HEK293 (cell line): ENCODE measurements at regions not wholly inside any gene's neighbourhood (a gene's known extent, or its start where the extent isn't known, plus 50 kb on each side); places are given as distances from the start of the nearest gene placed in this dataset.

Experiments used
- CTCF ChIA-PET: fragments of 350-600 bp; formaldehyde crosslinking; extraction: SDS; loops from one replicate; lab custom pipeline; 2021; ENCODE audit warnings: antibody characterized with exemption; lab: Yijun Ruan, JAX
- POLR2A ChIA-PET: fragments of 300-600 bp; formaldehyde crosslinking; extraction: SDS; loops from one replicate; lab custom pipeline; 2020; ENCODE audit warnings: antibody characterized with exemption, inconsistent platforms; lab: Yijun Ruan, JAX
- H3K27ac ChIP-seq: fragments of 200-500 bp; sonication (Bioruptor generic); 2 replicates; pipeline ENCODE4 v1.5.1; 2014; ENCODE audit warnings: low read depth, low read length, control low read depth, inconsistent platforms; ENCODE audit errors: extremely low read depth
- H3K36me3 ChIP-seq, 2 experiments: fragments of 200-500 bp in 1 of 2; sonication (Bioruptor generic) in 1 of 2; 1 replicate in 1 of 2; 2 replicates in 1 of 2; pipeline ENCODE4 v1.5.1; 2014 to 2017; ENCODE audit warnings: inconsistent platforms in 2 of 2, low read length in 2 of 2; ENCODE audit not compliant: control insufficient read depth in 2 of 2, insufficient read depth in 1 of 2
- H3K4me1 ChIP-seq: fragments of 200-500 bp; sonication (Bioruptor generic); 2 replicates; pipeline ENCODE4 v1.5.1; 2014; ENCODE audit warnings: mild to moderate bottlenecking, low read length, inconsistent platforms; ENCODE audit not compliant: control insufficient read depth, insufficient read depth
- H3K4me3 ChIP-seq: 2 replicates; pipeline ENCODE4 v1.5.1; 2011; ENCODE audit warnings: low read depth, mild to moderate bottlenecking, control low read depth, low read length, moderate library complexity
- H3K9me3 ChIP-seq: fragments of 200-500 bp; sonication (Bioruptor generic); 2 replicates; pipeline ENCODE4 v1.5.1; 2014; ENCODE audit warnings: low read depth, low read length, inconsistent platforms; ENCODE audit not compliant: control insufficient read depth, insufficient read depth
- CTCF ChIP-seq: fragments of 450-650 bp; formaldehyde crosslinking; IDR thresholded peaks from 2 replicates; pipeline ENCODE4 v1.5.1; 2016; ENCODE audit warnings: missing biosample characterization, missing genetic modification characterization
- OSR2 ChIP-seq: fragments of 450-650 bp; formaldehyde crosslinking; IDR thresholded peaks from 2 replicates; pipeline ENCODE4 v1.5.1; 2016; ENCODE audit warnings: missing biosample characterization, missing genetic modification characterization
- YY2 ChIP-seq: fragments of 450-650 bp; formaldehyde crosslinking; IDR thresholded peaks from 2 replicates; pipeline ENCODE4 v1.5.1; 2016; ENCODE audit warnings: missing biosample characterization, missing genetic modification characterization
- ZFP41 ChIP-seq: fragments of 450-650 bp; formaldehyde crosslinking; IDR thresholded peaks from 2 replicates; pipeline ENCODE4 v1.5.1; 2016; ENCODE audit warnings: missing biosample characterization, missing genetic modification characterization, borderline replicate concordance
- ZNF302 ChIP-seq: fragments of 450-650 bp; formaldehyde crosslinking; IDR thresholded peaks from 2 replicates; pipeline ENCODE4 v1.5.1; 2016; ENCODE audit warnings: missing biosample characterization, missing genetic modification characterization, low read depth
- ZNF426 ChIP-seq: fragments of 450-650 bp; formaldehyde crosslinking; IDR thresholded peaks from 2 replicates; pipeline ENCODE4 v1.5.1; 2017; ENCODE audit warnings: missing biosample characterization, missing genetic modification characterization, mild to moderate bottlenecking, inconsistent platforms, moderate library complexity
- ZNF514 ChIP-seq: fragments of 450-650 bp; formaldehyde crosslinking; IDR thresholded peaks from 2 replicates; pipeline ENCODE4 v1.5.1; 2016; ENCODE audit warnings: missing biosample characterization, missing genetic modification characterization
- ZNF529 ChIP-seq: fragments of 450-650 bp; formaldehyde crosslinking; IDR thresholded peaks from 2 replicates; pipeline ENCODE4 v1.5.1; 2017; ENCODE audit warnings: missing genetic modification characterization, missing biosample characterization; ENCODE audit not compliant: insufficient replicate concordance
- ZNF558 ChIP-seq: fragments of 450-650 bp; formaldehyde crosslinking; IDR thresholded peaks from 2 replicates; pipeline ENCODE4 v1.5.1; 2016; ENCODE audit warnings: missing biosample characterization, missing genetic modification characterization
- ZNF600 ChIP-seq: fragments of 450-650 bp; formaldehyde crosslinking; IDR thresholded peaks from 2 replicates; pipeline ENCODE4 v1.5.1; 2016; ENCODE audit warnings: missing biosample characterization, missing genetic modification characterization
- ZNF843 ChIP-seq: fragments of 450-650 bp; formaldehyde crosslinking; IDR thresholded peaks from 2 replicates; pipeline ENCODE4 v1.5.1; 2016; ENCODE audit warnings: missing biosample characterization, missing genetic modification characterization
- ZSCAN5A ChIP-seq: fragments of 450-650 bp; formaldehyde crosslinking; IDR thresholded peaks from 2 replicates; pipeline ENCODE4 v1.5.1; 2016; ENCODE audit warnings: missing biosample characterization, missing genetic modification characterization
- TF ChIP-seq, protein P1 (sequence below): fragments of 450-650 bp; formaldehyde crosslinking; IDR thresholded peaks from 2 replicates; pipeline ENCODE4 v1.5.1; 2017; ENCODE audit warnings: missing biosample characterization, mild to moderate bottlenecking, missing genetic modification characterization, moderate library complexity
- TF ChIP-seq, protein P2 (sequence below): fragments of 450-650 bp; formaldehyde crosslinking; IDR thresholded peaks from 2 replicates; pipeline ENCODE4 v1.5.1; 2016; ENCODE audit warnings: missing biosample characterization, missing genetic modification characterization
- TF ChIP-seq, protein P3 (sequence below): fragments of 450-650 bp; formaldehyde crosslinking; IDR thresholded peaks from 2 replicates; pipeline ENCODE4 v1.5.1; 2016; ENCODE audit warnings: missing biosample characterization, missing genetic modification characterization
- TF ChIP-seq, protein P4 (sequence below): fragments of 450-650 bp; formaldehyde crosslinking; IDR thresholded peaks from 2 replicates; pipeline ENCODE4 v1.5.1; 2016; ENCODE audit warnings: missing biosample characterization, missing genetic modification characterization

GRCh38 chr12:79515530-79515935 is 175.2 kb downstream of the PAWR start:
- ChIA-PET POLR2A (no interaction called here), CTCF (no interaction called here)

More at GRCh38 chr12:79515530-79515935, 175.2 kb downstream of the PAWR start:
- H3K9me3 ChIP-seq, result no peaks in the 10 kb centered on the region
- TF ChIP-seq ZNF426 (no peak), OSR2 (tag by site-specific recombination) (no peak), ZFP41 (tag by site-specific recombination) (no peak), ZNF529 (no peak), ZNF558 (tag by site-specific recombination) (no peak), ZNF302 (tag by site-specific recombination) (no peak), ZNF514 (tag by site-specific recombination) (no peak), CTCF (no peak), ZNF600 (tag by site-specific recombination) (no peak), ZNF843 (no peak), YY2 (tag by site-specific recombination) (no peak), ZSCAN5A (no peak)
- TF ChIP-seq, protein P1, sequence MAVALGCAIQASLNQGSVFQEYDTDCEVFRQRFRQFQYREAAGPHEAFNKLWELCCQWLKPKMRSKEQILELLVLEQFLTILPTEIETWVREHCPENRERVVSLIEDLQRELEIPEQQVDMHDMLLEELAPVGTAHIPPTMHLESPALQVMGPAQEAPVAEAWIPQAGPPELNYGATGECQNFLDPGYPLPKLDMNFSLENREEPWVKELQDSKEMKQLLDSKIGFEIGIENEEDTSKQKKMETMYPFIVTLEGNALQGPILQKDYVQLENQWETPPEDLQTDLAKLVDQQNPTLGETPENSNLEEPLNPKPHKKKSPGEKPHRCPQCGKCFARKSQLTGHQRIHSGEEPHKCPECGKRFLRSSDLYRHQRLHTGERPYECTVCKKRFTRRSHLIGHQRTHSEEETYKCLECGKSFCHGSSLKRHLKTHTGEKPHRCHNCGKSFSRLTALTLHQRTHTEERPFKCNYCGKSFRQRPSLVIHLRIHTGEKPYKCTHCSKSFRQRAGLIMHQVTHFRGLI (tag by site-specific recombination), result no peak
- TF ChIP-seq, protein P2, sequence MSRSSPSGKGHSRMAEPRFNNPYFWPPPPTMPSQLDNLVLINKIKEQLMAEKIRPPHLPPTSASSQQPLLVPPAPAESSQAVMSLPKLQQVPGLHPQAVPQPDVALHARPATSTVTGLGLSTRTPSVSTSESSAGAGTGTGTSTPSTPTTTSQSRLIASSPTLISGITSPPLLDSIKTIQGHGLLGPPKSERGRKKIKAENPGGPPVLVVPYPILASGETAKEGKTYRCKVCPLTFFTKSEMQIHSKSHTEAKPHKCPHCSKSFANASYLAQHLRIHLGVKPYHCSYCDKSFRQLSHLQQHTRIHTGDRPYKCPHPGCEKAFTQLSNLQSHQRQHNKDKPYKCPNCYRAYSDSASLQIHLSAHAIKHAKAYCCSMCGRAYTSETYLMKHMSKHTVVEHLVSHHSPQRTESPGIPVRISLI, result no peak
- TF ChIP-seq, protein P3, sequence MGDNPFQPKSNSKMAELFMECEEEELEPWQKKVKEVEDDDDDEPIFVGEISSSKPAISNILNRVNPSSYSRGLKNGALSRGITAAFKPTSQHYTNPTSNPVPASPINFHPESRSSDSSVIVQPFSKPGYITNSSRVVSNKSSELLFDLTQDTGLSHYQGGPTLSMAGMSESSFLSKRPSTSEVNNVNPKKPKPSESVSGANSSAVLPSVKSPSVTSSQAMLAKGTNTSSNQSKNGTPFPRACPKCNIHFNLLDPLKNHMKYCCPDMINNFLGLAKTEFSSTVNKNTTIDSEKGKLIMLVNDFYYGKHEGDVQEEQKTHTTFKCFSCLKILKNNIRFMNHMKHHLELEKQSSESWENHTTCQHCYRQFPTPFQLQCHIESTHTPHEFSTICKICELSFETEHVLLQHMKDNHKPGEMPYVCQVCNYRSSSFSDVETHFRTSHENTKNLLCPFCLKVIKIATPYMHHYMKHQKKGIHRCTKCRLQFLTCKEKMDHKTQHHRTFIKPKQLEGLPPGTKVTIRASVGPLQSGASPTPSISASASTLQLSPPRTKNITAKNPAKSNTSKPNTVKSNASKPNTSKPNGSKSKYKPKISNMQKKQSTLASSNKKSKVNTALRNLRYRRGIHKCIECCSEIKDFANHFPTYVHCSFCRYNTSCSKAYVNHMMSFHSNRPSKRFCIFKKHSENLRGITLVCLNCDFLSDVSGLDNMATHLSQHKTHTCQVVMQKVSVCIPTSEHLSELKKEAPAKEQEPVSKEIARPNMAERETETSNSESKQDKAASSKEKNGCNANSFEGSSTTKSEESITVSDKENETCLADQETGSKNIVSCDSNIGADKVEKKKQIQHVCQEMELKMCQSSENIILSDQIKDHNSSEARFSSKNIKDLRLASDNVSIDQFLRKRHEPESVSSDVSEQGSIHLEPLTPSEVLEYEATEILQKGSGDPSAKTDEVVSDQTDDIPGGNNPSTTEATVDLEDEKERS (tag by site-specific recombination), result no peak
- TF ChIP-seq, protein P4, sequence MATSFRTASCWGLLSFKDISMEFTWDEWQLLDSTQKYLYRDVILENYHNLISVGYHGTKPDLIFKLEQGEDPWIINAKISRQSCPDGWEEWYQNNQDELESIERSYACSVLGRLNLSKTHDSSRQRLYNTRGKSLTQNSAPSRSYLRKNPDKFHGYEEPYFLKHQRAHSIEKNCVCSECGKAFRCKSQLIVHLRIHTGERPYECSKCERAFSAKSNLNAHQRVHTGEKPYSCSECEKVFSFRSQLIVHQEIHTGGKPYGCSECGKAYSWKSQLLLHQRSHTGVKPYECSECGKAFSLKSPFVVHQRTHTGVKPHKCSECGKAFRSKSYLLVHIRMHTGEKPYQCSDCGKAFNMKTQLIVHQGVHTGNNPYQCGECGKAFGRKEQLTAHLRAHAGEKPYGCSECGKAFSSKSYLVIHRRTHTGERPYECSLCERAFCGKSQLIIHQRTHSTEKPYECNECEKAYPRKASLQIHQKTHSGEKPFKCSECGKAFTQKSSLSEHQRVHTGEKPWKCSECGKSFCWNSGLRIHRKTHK (tag by site-specific recombination), result no peak
- TF ChIP-seq, all 188 proteins: peak for 0
- no peaks in the 10 kb centered on the region for H3K4me1 ChIP-seq
- no peak overlapping the region for H3K4me3 ChIP-seq
- no peaks in the 10 kb centered on the region for H3K36me3 ChIP-seq
- H3K27ac ChIP-seq, result no peak overlapping the region
